HuH-7.5 (cell line): ENCODE measurements at regions not wholly inside any gene's neighbourhood (a gene's known extent, or its start where the extent isn't known, plus 50 kb on each side); places are given as distances from the start of the nearest gene placed in this dataset.
A peak's percentile ranks its signal among the peaks of the same experiment; 100 is the strongest.

Experiments
- DNase-seq: peaks from one replicate; pipeline ENCODE4 v3.0.0; 2011; ENCODE audit warnings: low spot score

GRCh38 chr1:214208460-214208859 lies 72.5 kb upstream of the SMYD2 start:
- DNase-seq, result no peak

GRCh38 chr1:214209260-214209808 lies 71.6 kb upstream of the SMYD2 start:
- DNase-seq, result no peak

- no peak for DNase-seq
Measured at GRCh38 chr1:214213136-214213535, 67.8 kb upstream of the SMYD2 start.

GRCh38 chr1:214214851-214215250 lies 66.1 kb upstream of the SMYD2 start:
- no peak for DNase-seq

- DNase-seq, result no peak
Measured at GRCh38 chr1:214215583-214215982, 65.4 kb upstream of the SMYD2 start.

- DNase-seq, result no peak
Measured at GRCh38 chr1:214216021-214216420, 64.9 kb upstream of the SMYD2 start.

- no peak for DNase-seq
Measured at GRCh38 chr1:214216779-214217178, 64.2 kb upstream of the SMYD2 start.

GRCh38 chr1:214219902-214220301 lies 61.1 kb upstream of the SMYD2 start:
- peak; percentile 28 for DNase-seq

GRCh38 chr1:214220891-214221290 lies 60.1 kb upstream of the SMYD2 start:
- DNase-seq, result no peak

GRCh38 chr1:214224611-214225354 lies 56.2 kb upstream of the SMYD2 start:
- no peak for DNase-seq

- DNase-seq, result no peak
Measured at GRCh38 chr1:214228976-214229375, 52.0 kb upstream of the SMYD2 start.

GRCh38 chr1:214229736-214230135 lies 51.2 kb upstream of the SMYD2 start:
- DNase-seq, result no peak
